Neural cell (in vitro differentiated cells): ENCODE measurements at regions not wholly inside any gene's neighbourhood (a gene's known extent, or its start where the extent isn't known, plus 50 kb on each side); places are given as distances from the start of the nearest gene placed in this dataset.

ENCODE experiments used
- H2AFZ ChIP-seq: fragments of 200-600, 300-800 bp; sonication (generic), shearing (Covaris generic); 2 replicates; pipeline ENCODE4 v1.6.0; 2014; ENCODE audit warnings: low read depth, mild to moderate bottlenecking, antibody characterized with exemption, low read length, moderate library complexity
- H3F3A ChIP-seq: fragments of 200-600 bp; shearing (Covaris generic); 2 replicates; pipeline ENCODE4 v1.6.1; 2016; ENCODE audit warnings: mild to moderate bottlenecking, moderate library complexity, mixed read lengths, antibody characterized with exemption, low read length; ENCODE audit not compliant: insufficient read depth, poor library complexity, severe bottlenecking
- H3K27ac ChIP-seq: fragments of 200-600, 300-800 bp; sonication (generic), shearing (Covaris generic); 2 replicates; pipeline ENCODE4 v1.5.1; 2014; ENCODE audit warnings: mild to moderate bottlenecking, low read length, moderate library complexity
- H3K27me3 ChIP-seq: fragments of 300-800, 200-600 bp; sonication (generic), shearing (Covaris generic); 2 replicates; pipeline ENCODE4 v1.6.0; 2014; ENCODE audit warnings: mild to moderate bottlenecking, low read depth, low read length, moderate library complexity; ENCODE audit not compliant: insufficient read depth
- H3K36me3 ChIP-seq: fragments of 300-800, 200-600 bp; sonication (generic), shearing (Covaris generic); 2 replicates; pipeline ENCODE4 v1.5.1; 2014; ENCODE audit warnings: mild to moderate bottlenecking, antibody characterized with exemption, low read length, moderate library complexity; ENCODE audit not compliant: insufficient read depth
- H3K4me2 ChIP-seq: fragments of 300-800, 200-600 bp; sonication (generic), shearing (Covaris generic); 2 replicates; pipeline ENCODE4 v1.6.0; 2014; ENCODE audit warnings: mild to moderate bottlenecking, low read length
- H3K4me3 ChIP-seq: fragments of 300-800, 200-600 bp; sonication (generic), shearing (Covaris generic); 2 replicates; pipeline ENCODE4 v1.5.1; 2014; ENCODE audit warnings: mild to moderate bottlenecking, low read length, moderate library complexity
- H3K79me2 ChIP-seq: fragments of 200-600 bp; shearing (Covaris generic); replicated peaks from 2 replicates; pipeline ENCODE4 v1.6.0; 2014; ENCODE audit warnings: mild to moderate bottlenecking, low read length, moderate library complexity; ENCODE audit not compliant: insufficient read depth
- H3K9ac ChIP-seq: fragments of 300-800, 200-600 bp; sonication (generic), shearing (Covaris generic); 2 replicates; pipeline ENCODE4 v1.6.1; 2016; ENCODE audit warnings: mild to moderate bottlenecking, low read length, mixed read lengths
- H3K9me2 ChIP-seq: fragments of 200-600 bp; shearing (Covaris generic); 2 replicates; pipeline ENCODE4 v1.6.1; 2016; ENCODE audit warnings: mild to moderate bottlenecking, low read length, mixed read lengths; ENCODE audit not compliant: insufficient read depth
- H3K9me3 ChIP-seq: fragments of 200-600, 300-800 bp; sonication (generic), shearing (Covaris generic); 2 replicates; pipeline ENCODE4 v1.6.1; 2016; ENCODE audit warnings: mild to moderate bottlenecking, mixed run types, low read length, moderate library complexity, mixed read lengths
- H4K20me1 ChIP-seq: fragments of 200-600 bp; shearing (Covaris generic); 2 replicates; pipeline ENCODE4 v1.6.1; 2016; ENCODE audit warnings: mild to moderate bottlenecking, mixed run types; ENCODE audit not compliant: insufficient read depth
- CTCF ChIP-seq: fragments of 450-650 bp; IDR thresholded peaks from 2 replicates; pipeline ENCODE4 v1.5.1; 2014; ENCODE audit warnings: antibody characterized with exemption, mild to moderate bottlenecking, moderate library complexity; ENCODE audit not compliant: poor library complexity, severe bottlenecking
- EP300 ChIP-seq: fragments of 450-650 bp; conservative IDR thresholded peaks from 2 replicates; pipeline ENCODE4 v1.6.1; 2014; ENCODE audit warnings: antibody characterized with exemption, mild to moderate bottlenecking, moderate library complexity; ENCODE audit not compliant: poor library complexity, severe bottlenecking
- EZH2 ChIP-seq: fragments of 200-600, 300-800 bp; shearing (Covaris generic), sonication (generic); IDR thresholded peaks from 2 replicates; pipeline ENCODE4 v1.6.1; 2014; ENCODE audit warnings: antibody characterized with exemption, low read length, borderline replicate concordance, mild to moderate bottlenecking; ENCODE audit not compliant: insufficient read depth, poor library complexity, severe bottlenecking
- MXI1 ChIP-seq: fragments of 450-650 bp; conservative IDR thresholded peaks from 2 replicates; pipeline ENCODE4 v1.6.1; 2014; ENCODE audit warnings: antibody characterized with exemption, mild to moderate bottlenecking; ENCODE audit not compliant: poor library complexity, severe bottlenecking
- POLR2AphosphoS5 ChIP-seq: IDR thresholded peaks from 2 replicates; pipeline ENCODE4 v1.6.1; 2012
- RAD21 ChIP-seq: fragments of 450-650 bp; conservative IDR thresholded peaks from 2 replicates; pipeline ENCODE4 v1.6.1; 2014; ENCODE audit warnings: antibody characterized with exemption, mild to moderate bottlenecking, moderate library complexity
- REST ChIP-seq: IDR thresholded peaks from 2 replicates; pipeline ENCODE4 v1.6.1; 2012; ENCODE audit warnings: borderline replicate concordance
- SMC3 ChIP-seq: fragments of 450-650 bp; conservative IDR thresholded peaks from 2 replicates; pipeline ENCODE4 v1.6.1; 2014; ENCODE audit warnings: antibody characterized with exemption, mild to moderate bottlenecking, moderate library complexity; ENCODE audit not compliant: poor library complexity
- TAF1 ChIP-seq: IDR thresholded peaks from 2 replicates; pipeline ENCODE4 v1.6.1; 2012; ENCODE audit warnings: low read depth

GRCh38 chr4:141524841-141525240 is 111.5 kb upstream of the IL15 start:
- Histone ChIP-seq H3K9me3 (no peaks in the 10 kb centered on the region), H3K36me3 (no peaks in the 10 kb centered on the region), H3K9ac (no peak overlapping the region), H3K4me3 (no peak overlapping the region), H3K27ac (no peak overlapping the region), H3K79me2 (no peaks in the 10 kb centered on the region), H4K20me1 (no peaks in the 10 kb centered on the region), H3F3A (no peaks in the 10 kb centered on the region), H3K4me2 (no peak overlapping the region), H3K9me2 (no peaks in the 10 kb centered on the region), H2AFZ (no peak overlapping the region), H3K27me3 (no peaks in the 10 kb centered on the region)
- TF ChIP-seq TAF1, result no peak
- no peak for TF ChIP-seq POLR2AphosphoS5
- TF ChIP-seq CTCF, result no peak
- TF ChIP-seq REST, result no peak
- TF ChIP-seq MXI1, result no peak
- no peak for TF ChIP-seq SMC3
- TF ChIP-seq EZH2, result no peak
- no peak for TF ChIP-seq RAD21
- TF ChIP-seq EP300, result no peak

GRCh38 chr4:141530627-141531026 is 105.8 kb upstream of the IL15 start:
- Histone ChIP-seq H3K4me2 (no peak overlapping the region), H3K9me3 (no peaks in the 10 kb centered on the region), H2AFZ (no peak overlapping the region), H3K79me2 (no peaks in the 10 kb centered on the region), H3F3A (no peaks in the 10 kb centered on the region), H3K9me2 (no peaks in the 10 kb centered on the region), H3K9ac (no peak overlapping the region), H3K4me3 (no peak overlapping the region), H4K20me1 (no peaks in the 10 kb centered on the region), H3K27me3 (no peaks in the 10 kb centered on the region), H3K27ac (no peak overlapping the region), H3K36me3 (no peaks in the 10 kb centered on the region)
- TF ChIP-seq TAF1 (no peak), MXI1 (no peak), CTCF (no peak), EP300 (no peak), REST (no peak), RAD21 (no peak), EZH2 (no peak), POLR2AphosphoS5 (no peak), SMC3 (no peak)
